NCI-H146 (cell line): ENCODE measurements at regions not wholly inside any gene's neighbourhood (a gene's known extent, or its start where the extent isn't known, plus 50 kb on each side); places are given as distances from the start of the nearest gene placed in this dataset.

Source experiments
- DNase-seq: peaks from one replicate; lab custom pipeline; 2025; lab: John Stamatoyannopoulos, UW

- DNase-seq: no peak
Observed at GRCh38 chrX:76228499-76228898, 55.6 kb downstream of the PBDC1 start.

DNA sequence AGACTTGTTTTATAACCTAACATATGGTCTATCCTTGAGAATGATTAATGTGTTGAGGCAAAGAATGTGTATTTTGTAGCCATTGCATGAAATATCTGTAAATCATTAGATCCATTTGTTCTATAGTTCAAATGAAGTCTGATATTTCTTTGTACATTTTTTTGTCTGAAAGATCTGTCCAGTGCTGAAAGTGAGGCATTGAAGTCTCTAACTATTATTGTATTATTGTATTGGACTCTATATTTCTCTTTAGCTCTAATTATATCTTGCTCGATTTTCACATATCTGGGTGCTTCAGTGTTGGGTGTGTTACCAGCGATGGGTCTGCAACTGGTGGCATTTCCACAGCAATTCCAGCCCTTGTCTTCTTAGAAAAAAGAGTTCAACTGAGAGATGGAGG is 76.0 kb downstream of the PBDC1 start:
- DNase-seq: no peak

DNA sequence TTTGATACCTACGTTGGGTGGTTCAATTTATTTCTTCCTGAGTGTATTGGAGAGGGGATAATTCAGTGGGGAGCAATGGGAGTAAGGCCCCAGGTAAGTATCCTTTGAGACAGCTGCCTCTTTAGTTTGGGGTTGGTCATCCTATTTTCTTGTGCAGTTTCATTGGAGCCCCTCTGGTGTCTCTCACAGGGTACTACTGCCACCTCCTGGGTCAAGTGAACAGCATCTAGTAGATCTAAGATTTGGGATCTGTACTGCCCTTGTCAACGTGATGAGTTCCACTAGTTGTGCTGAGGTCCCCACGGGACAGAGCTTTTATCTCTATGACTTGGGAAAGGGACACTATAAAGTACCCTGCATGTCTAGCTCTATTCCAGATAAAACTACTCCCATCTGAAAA is 80.6 kb downstream of the PBDC1 start:
- DNase-seq: peak; percentile 49

GRCh38 chrX:76279007-76279406 is 106.1 kb downstream of the PBDC1 start:
- DNase-seq: peak; percentile 18
